Body of pancreas (tissue), 4 donors: ENCODE measurements at regions not wholly inside any gene's neighbourhood (a gene's known extent, or its start where the extent isn't known, plus 50 kb on each side); places are given as distances from the start of the nearest gene placed in this dataset.

Experiments
- ATAC-seq: fragments of 150-250 bp; one replicate; pipeline ENCODE4 v1.9.1; 2016
- DNase-seq, 4 donors: peaks; one replicate each; pipeline ENCODE4 v3.0.0-alpha.2; 2019
- H3K27ac ChIP-seq, 4 donors: fragments of 200-600 bp; sonication (generic); 1 replicate in 3 of 4; 2 replicates in 1 of 4; pipeline versions ENCODE4 v1.5.1 to v1.6.1; 2016 to 2019; ENCODE audit warnings: mild to moderate bottlenecking in 1 of 4, mixed read lengths in 1 of 4, moderate library complexity in 1 of 4
- H3K27me3 ChIP-seq, 2 donors: fragments of 200-600 bp; sonication (generic); one replicate each; pipeline ENCODE4 v1.6.0; 2016; ENCODE audit warnings: mild to moderate bottlenecking in 1 of 2
- H3K36me3 ChIP-seq, 2 donors: fragments of 200-600 bp; sonication (generic); replicated peaks in 1 of 2; 2 replicates each; pipeline ENCODE4 v1.5.1; 2016; ENCODE audit warnings: low read depth in 2 of 2; ENCODE audit not compliant: insufficient read depth in 1 of 2
- H3K4me1 ChIP-seq: fragments of 200-600 bp; sonication (generic); one replicate; pipeline ENCODE4 v1.6.0; 2016
- H3K4me3 ChIP-seq, 2 donors: fragments of 200-600 bp; sonication (generic); 1 replicate in 1 of 2; 2 replicates in 1 of 2; pipeline ENCODE4 v1.5.1; 2016 to 2019
- H3K9me3 ChIP-seq, 3 donors: fragments of 200-600 bp; sonication (generic); 1 replicate in 2 of 3; 2 replicates in 1 of 3; pipeline ENCODE4 v1.5.1; 2016
- CTCF ChIP-seq, 7 experiments: fragments of 450-650 bp in 4 of 7; fragments of 200-600 bp in 3 of 7; sonication (generic) in 3 of 7; IDR thresholded peaks; one replicate each; pipeline ENCODE4 v1.5.1; 2016 to 2019; ENCODE audit warnings: antibody characterized with exemption in 7 of 7
- POLR2A ChIP-seq, 3 donors: fragments of 450-650 bp; IDR thresholded peaks; one replicate each; pipeline ENCODE4 v1.6.1; 2016; ENCODE audit warnings: antibody characterized with exemption in 3 of 3, mild to moderate bottlenecking in 2 of 3
- WGBS, 2 donors: methylation state at CpG; one replicate each; pipeline ENCODE4 v1.1.5; 2017; 5-methylcytosine and 5-hydroxymethylcytosine counted together
- intact Hi-C: fragments of 100-400 bp; cut with DNase I; formaldehyde crosslinking; loops from one replicate; pipeline ENCODE4 v1.15.1; 2023

GRCh38 chr11:80165744-80166143 lies 724.9 kb upstream of the TENM4 start:
- TF ChIP-seq POLR2A (IDR thresholded peaks at IDR 0.05) (no peak), CTCF (IDR thresholded peaks at IDR 0.05) (no peak)
- DNase-seq (no peak), ATAC-seq (no peak)
- intact Hi-C loops, result no loop called here
- 54 to 55% methylated on average over 1 of the region's 1 CpG for WGBS, 2 donors
- H3K4me3 ChIP-seq, result no peak overlapping the region
- H3K27me3 ChIP-seq, result no peaks in the 10 kb centered on the region
- peaks cover 0 to 6% (median 0%) of the 10 kb centered on the region in 3 donors for H3K9me3 ChIP-seq
- no peaks in the 10 kb centered on the region for H3K36me3 ChIP-seq
- no peak overlapping the region for H3K27ac ChIP-seq
- H3K4me1 ChIP-seq, result no peaks in the 10 kb centered on the region

- Histone ChIP-seq H3K27me3 (no peaks in the 10 kb centered on the region), H3K9me3 (no peaks in the 10 kb centered on the region), H3K27ac (no peak overlapping the region), H3K4me3 (no peak overlapping the region), H3K4me1 (no peaks in the 10 kb centered on the region), H3K36me3 (no peaks in the 10 kb centered on the region)
- no peak for ATAC-seq
- WGBS, 2 donors, result 45 to 86% methylated on average over 1 of the region's 1 CpG
- TF ChIP-seq POLR2A (IDR thresholded peaks at IDR 0.05) (no peak), CTCF (IDR thresholded peaks at IDR 0.05) (no peak)
- DNase-seq, result no peak
- intact Hi-C loops, result no loop called here
Observed at GRCh38 chr11:80163441-80163840, 722.6 kb upstream of the TENM4 start.

- WGBS, 2 donors, result 73 to 81% methylated on average over 3 of the region's 3 CpGs
Observed at GRCh38 chr11:80163011-80163410, 722.2 kb upstream of the TENM4 start.

GRCh38 chr11:80162387-80162786 lies 721.6 kb upstream of the TENM4 start:
- 71 to 82% methylated on average over 4 of the region's 4 CpGs for WGBS, 2 donors
- intact Hi-C loops, result no loop called here

More at GRCh38 chr11:80163011-80163410, 722.2 kb upstream of the TENM4 start:
- no peaks in the 10 kb centered on the region for H3K9me3 ChIP-seq
- DNase-seq, result no peak
- H3K27me3 ChIP-seq, result no peaks in the 10 kb centered on the region
- H3K36me3 ChIP-seq, result no peaks in the 10 kb centered on the region
- intact Hi-C loops, result no loop called here
- H3K4me3 ChIP-seq, result no peak overlapping the region
- no peak for ATAC-seq
- no peak overlapping the region for H3K27ac ChIP-seq
- TF ChIP-seq POLR2A (IDR thresholded peaks at IDR 0.05) (no peak), CTCF (IDR thresholded peaks at IDR 0.05) (no peak)
- no peaks in the 10 kb centered on the region for H3K4me1 ChIP-seq

GRCh38 chr11:80157447-80157846 lies 716.6 kb upstream of the TENM4 start:
- no peaks in the 10 kb centered on the region for H3K27me3 ChIP-seq
- no peaks in the 10 kb centered on the region for H3K4me1 ChIP-seq
- no peak overlapping the region for H3K4me3 ChIP-seq
- no peaks in the 10 kb centered on the region for H3K36me3 ChIP-seq
- no peak overlapping the region for H3K27ac ChIP-seq
- TF ChIP-seq POLR2A (IDR thresholded peaks at IDR 0.05), result no peak
- no peak for TF ChIP-seq CTCF (IDR thresholded peaks at IDR 0.05)
- WGBS, 2 donors, result 22 to 32% methylated on average over 3 of the region's 3 CpGs
- intact Hi-C loops, result no loop called here
- no peaks in the 10 kb centered on the region for H3K9me3 ChIP-seq
- ATAC-seq (no peak), DNase-seq (no peak)

More at GRCh38 chr11:80162387-80162786, 721.6 kb upstream of the TENM4 start:
- no peak overlapping the region for H3K4me3 ChIP-seq
- TF ChIP-seq POLR2A (IDR thresholded peaks at IDR 0.05), result no peak
- no peaks in the 10 kb centered on the region for H3K9me3 ChIP-seq
- H3K27ac ChIP-seq, result no peak overlapping the region
- no peaks in the 10 kb centered on the region for H3K27me3 ChIP-seq
- no peaks in the 10 kb centered on the region for H3K4me1 ChIP-seq
- H3K36me3 ChIP-seq, result no peaks in the 10 kb centered on the region
- ATAC-seq (no peak), DNase-seq (no peak)
